Right atrium auricular region (tissue), 2 donors: ENCODE measurements at regions not wholly inside any gene's neighbourhood (a gene's known extent, or its start where the extent isn't known, plus 50 kb on each side); places are given as distances from the start of the nearest gene placed in this dataset.
"Not testable (repeated sequence)": the region's sequence is repeated elsewhere in the genome, so short reads cannot be mapped to it uniquely, and the experiment has no call there.

Experiments
- DNase-seq: peaks from one replicate; pipeline ENCODE4 v3.0.0-alpha.2; 2019; ENCODE audit warnings: low spot score
- H3K27ac ChIP-seq, 2 donors: fragments of 200-600 bp; sonication (generic); 1 replicate in 1 of 2; 2 replicates in 1 of 2; pipeline ENCODE4 v1.5.1; 2016 to 2019
- H3K27me3 ChIP-seq, 2 donors: fragments of 200-600 bp; sonication (generic); one replicate each; pipeline versions ENCODE4 v1.5.1 to v1.6.0; 2017 to 2019
- H3K36me3 ChIP-seq: fragments of 200-600 bp; sonication (generic); one replicate; pipeline ENCODE4 v1.5.1; 2016
- H3K4me1 ChIP-seq, 2 donors: fragments of 200-600 bp; sonication (generic); one replicate each; pipeline versions ENCODE4 v1.5.1 to v1.6.0; 2017 to 2019
- H3K4me3 ChIP-seq, 2 donors: fragments of 200-600 bp; sonication (generic); 1 replicate in 1 of 2; 2 replicates in 1 of 2; pipeline ENCODE4 v1.5.1; 2017 to 2019; ENCODE audit warnings: mild to moderate bottlenecking in 1 of 2, moderate library complexity in 1 of 2
- H3K9me3 ChIP-seq, 2 donors: fragments of 200-600 bp; sonication (generic); one replicate each; pipeline ENCODE4 v1.5.1; 2019
- TF ChIP-seq, protein P1 (sequence below), 2 donors: fragments of 200-600 bp; sonication (generic); IDR thresholded peaks; one replicate each; pipeline ENCODE4 v1.5.1; 2019; ENCODE audit warnings: antibody characterized with exemption in 2 of 2

DNA sequence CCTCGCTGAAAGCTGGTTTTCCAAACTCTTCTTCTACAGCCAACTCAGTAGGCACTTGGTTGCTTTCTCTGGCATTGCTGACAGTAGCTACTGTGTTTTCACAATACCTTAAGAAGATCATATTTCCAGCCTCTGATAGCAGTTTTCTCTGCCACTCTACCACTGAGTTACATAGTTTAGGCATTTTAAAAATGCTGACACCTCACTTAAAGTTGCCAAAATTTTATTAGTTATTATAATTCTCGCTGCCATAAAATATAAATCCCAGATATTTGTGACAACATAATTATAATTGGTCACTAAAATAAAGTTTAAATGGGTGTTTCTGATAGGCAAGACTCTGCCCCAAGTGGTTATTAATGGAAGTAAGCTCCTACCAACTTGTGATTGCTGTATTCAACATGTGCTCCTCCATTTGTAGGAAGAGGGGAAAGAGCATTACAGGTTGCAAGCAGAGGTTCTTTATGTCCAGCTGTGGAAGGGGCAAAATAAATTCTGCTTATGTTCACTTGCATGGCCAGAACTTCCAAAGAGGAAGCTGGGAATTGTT, 1202.8 kb downstream of the CNTNAP5 start:
- TF ChIP-seq, protein P1, sequence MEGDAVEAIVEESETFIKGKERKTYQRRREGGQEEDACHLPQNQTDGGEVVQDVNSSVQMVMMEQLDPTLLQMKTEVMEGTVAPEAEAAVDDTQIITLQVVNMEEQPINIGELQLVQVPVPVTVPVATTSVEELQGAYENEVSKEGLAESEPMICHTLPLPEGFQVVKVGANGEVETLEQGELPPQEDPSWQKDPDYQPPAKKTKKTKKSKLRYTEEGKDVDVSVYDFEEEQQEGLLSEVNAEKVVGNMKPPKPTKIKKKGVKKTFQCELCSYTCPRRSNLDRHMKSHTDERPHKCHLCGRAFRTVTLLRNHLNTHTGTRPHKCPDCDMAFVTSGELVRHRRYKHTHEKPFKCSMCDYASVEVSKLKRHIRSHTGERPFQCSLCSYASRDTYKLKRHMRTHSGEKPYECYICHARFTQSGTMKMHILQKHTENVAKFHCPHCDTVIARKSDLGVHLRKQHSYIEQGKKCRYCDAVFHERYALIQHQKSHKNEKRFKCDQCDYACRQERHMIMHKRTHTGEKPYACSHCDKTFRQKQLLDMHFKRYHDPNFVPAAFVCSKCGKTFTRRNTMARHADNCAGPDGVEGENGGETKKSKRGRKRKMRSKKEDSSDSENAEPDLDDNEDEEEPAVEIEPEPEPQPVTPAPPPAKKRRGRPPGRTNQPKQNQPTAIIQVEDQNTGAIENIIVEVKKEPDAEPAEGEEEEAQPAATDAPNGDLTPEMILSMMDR (IDR thresholded peaks at IDR 0.05) = peak in 1 of 2 donors; percentile 17
- Histone ChIP-seq H3K9me3 (no peaks in the 10 kb centered on the region), H3K27me3 (no peaks in the 10 kb centered on the region), H3K27ac (no peak overlapping the region), H3K4me1 (no peaks in the 10 kb centered on the region), H3K4me3 (no peak overlapping the region), H3K36me3 (no peaks in the 10 kb centered on the region)
- no peak for DNase-seq

DNA sequence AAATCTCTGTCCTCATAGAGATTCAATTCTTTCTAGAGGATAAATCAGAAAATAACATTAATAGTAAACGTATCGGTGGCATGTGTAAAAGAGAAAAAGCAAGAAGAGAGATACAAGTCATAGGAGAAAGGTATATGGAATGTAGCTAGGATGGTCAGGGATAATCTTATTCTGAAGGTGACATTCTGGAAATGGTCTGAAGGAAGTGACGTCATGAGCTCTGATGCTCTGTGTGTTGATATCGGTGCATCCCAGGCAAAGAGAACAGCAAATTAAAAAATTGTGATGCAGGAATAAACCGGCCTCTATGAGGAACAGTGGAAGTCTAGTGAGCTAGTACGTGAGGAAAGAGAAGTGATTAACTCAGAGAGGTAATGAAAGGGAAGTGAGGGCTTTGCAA, 1215.8 kb downstream of the CNTNAP5 start:
- H3K4me3 ChIP-seq = no peak overlapping the region
- DNase-seq = no peak
- TF ChIP-seq, protein P1 (IDR thresholded peaks at IDR 0.05) = no peak
- H3K9me3 ChIP-seq = no peaks in the 10 kb centered on the region
- H3K36me3 ChIP-seq = no peaks in the 10 kb centered on the region
- H3K27ac ChIP-seq = no peak overlapping the region
- H3K4me1 ChIP-seq = no peaks in the 10 kb centered on the region
- no peaks in the 10 kb centered on the region for H3K27me3 ChIP-seq

DNA sequence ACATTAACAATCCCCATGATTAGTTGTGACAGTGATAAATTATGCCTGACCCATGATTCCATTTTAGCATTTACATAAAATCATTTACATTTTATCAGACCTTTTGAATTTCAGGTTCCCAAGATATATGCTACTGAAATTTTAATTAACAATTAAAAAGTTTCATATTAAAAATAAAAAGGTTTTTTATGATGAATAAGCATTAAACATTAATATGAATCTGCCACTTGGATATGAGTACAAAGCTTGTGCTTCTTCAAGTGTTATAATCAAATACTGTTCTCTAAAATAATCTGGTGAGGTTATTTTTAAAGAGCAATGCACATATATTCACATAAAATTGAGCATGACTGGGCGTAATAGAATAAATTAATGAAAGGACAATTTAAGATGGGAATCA, 1218.0 kb downstream of the CNTNAP5 start:
- TF ChIP-seq, protein P1 (IDR thresholded peaks at IDR 0.05) = no peak
- no peak for DNase-seq
- H3K4me3 ChIP-seq = no peak overlapping the region
- no peak overlapping the region for H3K27ac ChIP-seq
- no peaks in the 10 kb centered on the region for H3K36me3 ChIP-seq
- H3K27me3 ChIP-seq = no peaks in the 10 kb centered on the region
- H3K9me3 ChIP-seq = no peaks in the 10 kb centered on the region
- H3K4me1 ChIP-seq = no peaks in the 10 kb centered on the region

DNA sequence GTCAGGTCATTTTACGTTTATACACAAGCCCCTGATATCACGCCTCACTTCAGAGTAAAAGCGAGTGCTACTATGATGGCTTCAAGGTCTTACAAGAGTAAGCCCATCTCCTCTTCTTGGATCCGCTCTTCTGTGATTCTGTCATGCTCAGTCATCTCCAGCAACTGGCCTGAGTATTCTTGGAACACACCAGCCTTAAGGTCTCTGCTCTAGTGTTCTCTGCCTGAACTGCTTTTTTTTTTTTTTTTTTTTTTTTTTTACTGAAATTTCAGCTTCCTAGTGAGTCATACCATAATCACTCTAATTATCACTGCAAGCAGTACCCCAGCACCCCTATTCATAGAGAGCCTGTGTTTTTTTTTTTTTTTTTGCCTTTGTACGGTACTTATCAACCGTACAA, 1228.9 kb downstream of the CNTNAP5 start:
- no peak for DNase-seq
- H3K27me3 ChIP-seq = no peaks in the 10 kb centered on the region
- H3K9me3 ChIP-seq = no peaks in the 10 kb centered on the region
- no peak overlapping the region for H3K27ac ChIP-seq
- H3K36me3 ChIP-seq = no peaks in the 10 kb centered on the region
- TF ChIP-seq, protein P1 (IDR thresholded peaks at IDR 0.05) = no peak
- no peak overlapping the region for H3K4me3 ChIP-seq
- no peaks in the 10 kb centered on the region for H3K4me1 ChIP-seq

DNA sequence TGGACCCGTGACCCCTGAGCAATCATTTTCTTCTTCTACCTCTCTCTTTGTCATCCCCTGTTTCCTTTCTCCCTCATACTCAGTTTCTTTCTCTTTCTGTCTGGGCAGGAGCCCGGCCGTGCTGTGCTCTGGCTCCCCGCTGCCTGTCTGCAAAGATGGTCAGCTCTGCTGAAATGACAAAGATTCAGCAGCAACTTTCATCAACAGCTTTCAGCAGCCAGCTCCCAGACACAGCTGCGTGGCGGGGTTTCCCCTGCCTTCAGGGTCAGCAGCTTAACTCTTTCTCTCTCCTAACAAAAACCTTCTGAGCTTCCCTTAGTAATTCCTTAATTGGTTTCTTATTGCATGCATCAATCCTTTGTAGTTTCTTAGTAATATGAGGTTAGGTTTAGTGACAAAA, 1234.4 kb downstream of the CNTNAP5 start:
- H3K27me3 ChIP-seq = no peaks in the 10 kb centered on the region
- TF ChIP-seq, protein P1 (IDR thresholded peaks at IDR 0.05) = no peak
- no peaks in the 10 kb centered on the region for H3K9me3 ChIP-seq
- DNase-seq = no peak
- no peak overlapping the region for H3K27ac ChIP-seq
- H3K4me1 ChIP-seq = no peaks in the 10 kb centered on the region
- no peak overlapping the region for H3K4me3 ChIP-seq
- H3K36me3 ChIP-seq = no peaks in the 10 kb centered on the region

DNA sequence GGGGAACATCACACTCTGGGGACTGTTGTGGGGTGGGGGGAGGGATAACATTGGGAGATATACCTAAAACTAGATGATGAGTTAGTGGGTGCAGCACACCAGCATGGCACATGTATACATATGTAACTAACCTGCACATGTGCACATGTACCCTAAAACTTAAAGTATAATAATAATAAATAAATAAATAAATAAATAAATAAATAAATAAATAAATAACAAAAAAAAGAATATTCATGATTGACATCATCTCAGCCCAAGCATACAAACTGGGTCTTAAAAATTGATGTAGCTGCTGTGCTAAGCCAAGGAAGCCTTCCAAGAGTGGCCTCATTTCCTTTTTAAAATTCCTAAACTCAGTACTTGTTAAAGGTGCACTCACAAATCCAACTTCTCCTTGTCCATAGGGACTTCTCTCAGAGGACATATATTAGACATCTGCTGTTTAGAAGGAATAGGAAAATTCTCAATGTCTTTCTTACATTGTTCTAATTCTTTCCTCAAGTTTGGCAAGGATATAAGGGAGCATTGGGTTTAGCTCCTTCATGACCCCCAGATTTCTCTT, 1235.4 kb downstream of the CNTNAP5 start:
- not testable (repeated sequence) for H3K9me3 ChIP-seq, H3K27ac ChIP-seq, DNase-seq

More for the DNA sequence above, 1235.4 kb downstream of the CNTNAP5 start:
- not testable (repeated sequence) for H3K36me3 ChIP-seq, H3K4me3 ChIP-seq, H3K27me3 ChIP-seq, H3K4me1 ChIP-seq
